Breast epithelium (tissue), 3 donors: ENCODE measurements at regions not wholly inside any gene's neighbourhood (a gene's known extent, or its start where the extent isn't known, plus 50 kb on each side); places are given as distances from the start of the nearest gene placed in this dataset.

ENCODE experiments used
- CTCF ChIP-seq, 3 donors: fragments of 450-650 bp; IDR thresholded peaks; one replicate each; pipeline ENCODE4 v1.5.1; 2016 to 2017; ENCODE audit warnings: antibody characterized with exemption in 3 of 3, mild to moderate bottlenecking in 3 of 3, moderate library complexity in 3 of 3
- POLR2AphosphoS5 ChIP-seq, 3 donors: sonication (generic); formaldehyde crosslinking; IDR thresholded peaks; one replicate each; pipeline ENCODE4 v1.6.1; 2017; ENCODE audit warnings: antibody characterized with exemption in 3 of 3

- no peak for TF ChIP-seq POLR2AphosphoS5 (IDR thresholded peaks at IDR 0.05)
- TF ChIP-seq CTCF (IDR thresholded peaks at IDR 0.05) = no peak
Measured at GRCh38 chr5:143562935-143563334, 159.4 kb upstream of the NR3C1 start.
